Astrocyte of the spinal cord (primary cell): ENCODE measurements at regions not wholly inside any gene's neighbourhood (a gene's known extent, or its start where the extent isn't known, plus 50 kb on each side); places are given as distances from the start of the nearest gene placed in this dataset.

ENCODE experiments used
- DNase-seq: peaks from one replicate; pipeline ENCODE4 v3.0.0; 2011; ENCODE audit warnings: low read depth, low spot score
- H3K4me3 ChIP-seq: 2 replicates; pipeline ENCODE4 v1.5.1; 2011; ENCODE audit warnings: low read depth, mild to moderate bottlenecking, low read length, moderate library complexity
- CTCF ChIP-seq: IDR thresholded peaks from 2 replicates; pipeline ENCODE4 v1.5.1; 2012; ENCODE audit warnings: low read depth, mild to moderate bottlenecking, low read length, inconsistent platforms
- in situ Hi-C: cut with HindIII; loops from 2 replicates; pipeline ENCODE4 v1.10.0; 2017; ENCODE audit warnings: low sequenced_read_pairs

GRCh38 chr20:19098806-19099578 is 113.5 kb upstream of the SLC24A3 start:
- no peak for TF ChIP-seq CTCF
- no peak for DNase-seq

GRCh38 chr20:19099596-19100545 is 112.6 kb upstream of the SLC24A3 start:
- in situ Hi-C loops: no loop called here
- TF ChIP-seq CTCF: no peak
- DNase-seq: no peak
- H3K4me3 ChIP-seq: no peak overlapping the region

More at GRCh38 chr20:19098806-19099578, 113.5 kb upstream of the SLC24A3 start:
- in situ Hi-C loops: no loop called here
- no peak overlapping the region for H3K4me3 ChIP-seq

GRCh38 chr20:19100975-19101374 is 111.5 kb upstream of the SLC24A3 start:
- TF ChIP-seq CTCF: no peak
- in situ Hi-C loops: no loop called here
- H3K4me3 ChIP-seq: no peak overlapping the region

GRCh38 chr20:19104186-19104585 is 108.3 kb upstream of the SLC24A3 start:
- H3K4me3 ChIP-seq: no peak overlapping the region
- DNase-seq: no peak
- in situ Hi-C loops: no loop called here
- TF ChIP-seq CTCF: no peak

More at GRCh38 chr20:19100975-19101374, 111.5 kb upstream of the SLC24A3 start:
- no peak for DNase-seq

DNA sequence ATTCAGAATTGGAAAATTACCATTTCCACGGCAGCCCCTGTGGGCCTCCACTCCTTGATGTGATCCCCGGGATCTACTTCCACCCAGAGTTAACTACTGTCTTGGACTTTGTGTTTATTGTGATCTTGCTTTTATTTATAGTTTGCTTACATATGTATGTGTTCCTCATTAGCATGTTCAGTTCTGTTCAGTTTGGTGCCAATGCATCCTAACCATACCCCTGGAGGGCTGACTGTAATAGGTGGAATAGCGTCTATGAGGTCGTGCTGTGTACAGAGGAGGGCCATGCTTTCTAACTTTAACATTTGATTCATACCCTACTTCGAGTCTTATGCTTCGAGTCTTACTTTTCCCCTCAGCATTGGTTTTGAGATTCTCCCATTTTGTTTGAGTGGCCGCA is 104.3 kb upstream of the SLC24A3 start:
- in situ Hi-C loops: no loop called here
- TF ChIP-seq CTCF: no peak
- H3K4me3 ChIP-seq: no peak overlapping the region
- no peak for DNase-seq

GRCh38 chr20:19110285-19110684 is 102.2 kb upstream of the SLC24A3 start:
- no peak overlapping the region for H3K4me3 ChIP-seq
- DNase-seq: no peak
- in situ Hi-C loops: no loop called here
- no peak for TF ChIP-seq CTCF
